ENCODE measurements at regions not wholly inside any gene's neighbourhood (a gene's known extent, or its start where the extent isn't known, plus 50 kb on each side); places are given as distances from the start of the nearest gene placed in this dataset.

GRCh38 chr16:63623551-63624039 lies 1498.3 kb downstream of the CDH11 start:
- no peak overlapping the region for H3K27ac Mint-ChIP-seq
- peaks cover 14% of the 10 kb centered on the region for H3K9me3 Mint-ChIP-seq
- H3K36me3 Mint-ChIP-seq (ENCODE audit: low read depth), result no peaks in the 10 kb centered on the region
- no peak overlapping the region for H3K4me3 Mint-ChIP-seq
- H3K27me3 Mint-ChIP-seq (ENCODE audit: low read depth), result no peaks in the 10 kb centered on the region
- no peaks in the 10 kb centered on the region for H3K4me1 Mint-ChIP-seq (ENCODE audit: low read depth)

- Mint-ChIP-seq H3K36me3 (ENCODE audit: low read depth) (no peaks in the 10 kb centered on the region), H3K27ac (no peak overlapping the region), H3K9me3 (peaks cover 18% of the 10 kb centered on the region), H3K27me3 (ENCODE audit: low read depth) (no peaks in the 10 kb centered on the region), H3K4me1 (ENCODE audit: low read depth) (no peaks in the 10 kb centered on the region), H3K4me3 (no peak overlapping the region)
These were observed 1502.9 kb downstream of the CDH11 start for GRCh38 chr16:63618896-63619485.

- no peak overlapping the region for H3K4me3 Mint-ChIP-seq
- H3K9me3 Mint-ChIP-seq, result peaks cover 22% of the 10 kb centered on the region
- H3K27me3 Mint-ChIP-seq (ENCODE audit: low read depth), result no peaks in the 10 kb centered on the region
- no peaks in the 10 kb centered on the region for H3K36me3 Mint-ChIP-seq (ENCODE audit: low read depth)
- no peaks in the 10 kb centered on the region for H3K4me1 Mint-ChIP-seq (ENCODE audit: low read depth)
- no peak overlapping the region for H3K27ac Mint-ChIP-seq
These were observed 1503.7 kb downstream of the CDH11 start for GRCh38 chr16:63617990-63618763.

- H3K9me3 Mint-ChIP-seq, result peaks cover 23% of the 10 kb centered on the region
- H3K27ac Mint-ChIP-seq, result no peak overlapping the region
These were observed 1504.5 kb downstream of the CDH11 start for GRCh38 chr16:63617047-63617989.

GRCh38 chr16:63614429-63614828 lies 1507.4 kb downstream of the CDH11 start:
- peaks cover 29% of the 10 kb centered on the region for H3K9me3 Mint-ChIP-seq
- H3K4me1 Mint-ChIP-seq (ENCODE audit: low read depth), result no peaks in the 10 kb centered on the region

More at GRCh38 chr16:63617047-63617989, 1504.5 kb downstream of the CDH11 start:
- Mint-ChIP-seq H3K4me1 (ENCODE audit: low read depth) (no peaks in the 10 kb centered on the region), H3K4me3 (no peak overlapping the region), H3K36me3 (ENCODE audit: low read depth) (no peaks in the 10 kb centered on the region), H3K27me3 (ENCODE audit: low read depth) (no peaks in the 10 kb centered on the region)

GRCh38 chr16:63613701-63614100 lies 1508.2 kb downstream of the CDH11 start:
- Mint-ChIP-seq H3K27me3 (ENCODE audit: low read depth) (no peaks in the 10 kb centered on the region), H3K27ac (no peak overlapping the region), H3K36me3 (ENCODE audit: low read depth) (no peaks in the 10 kb centered on the region), H3K4me3 (no peak overlapping the region), H3K9me3 (peaks cover 31% of the 10 kb centered on the region), H3K4me1 (ENCODE audit: low read depth) (no peaks in the 10 kb centered on the region)

More at GRCh38 chr16:63614429-63614828, 1507.4 kb downstream of the CDH11 start:
- H3K4me3 Mint-ChIP-seq, result no peak overlapping the region
- H3K27ac Mint-ChIP-seq, result no peak overlapping the region
- no peaks in the 10 kb centered on the region for H3K36me3 Mint-ChIP-seq (ENCODE audit: low read depth)
- no peaks in the 10 kb centered on the region for H3K27me3 Mint-ChIP-seq (ENCODE audit: low read depth)

- Mint-ChIP-seq H3K27ac (no peak overlapping the region), H3K27me3 (ENCODE audit: low read depth) (no peaks in the 10 kb centered on the region), H3K4me1 (ENCODE audit: low read depth) (no peaks in the 10 kb centered on the region), H3K4me3 (no peak overlapping the region), H3K9me3 (peaks cover 36% of the 10 kb centered on the region), H3K36me3 (ENCODE audit: low read depth) (no peaks in the 10 kb centered on the region)
These were observed 1509.2 kb downstream of the CDH11 start for GRCh38 chr16:63612462-63613227.

- no peaks in the 10 kb centered on the region for H3K27me3 Mint-ChIP-seq (ENCODE audit: low read depth)
- H3K4me3 Mint-ChIP-seq, result no peak overlapping the region
- no peaks in the 10 kb centered on the region for H3K36me3 Mint-ChIP-seq (ENCODE audit: low read depth)
- no peaks in the 10 kb centered on the region for H3K4me1 Mint-ChIP-seq (ENCODE audit: low read depth)
- H3K9me3 Mint-ChIP-seq, result peaks cover 21% of the 10 kb centered on the region
- H3K27ac Mint-ChIP-seq, result no peak overlapping the region
These were observed 1515.1 kb downstream of the CDH11 start for GRCh38 chr16:63606778-63607177.

GRCh38 chr16:63602206-63602927 lies 1519.5 kb downstream of the CDH11 start:
- Mint-ChIP-seq H3K27ac (no peak overlapping the region), H3K4me3 (no peak overlapping the region), H3K27me3 (ENCODE audit: low read depth) (no peaks in the 10 kb centered on the region), H3K4me1 (ENCODE audit: low read depth) (no peaks in the 10 kb centered on the region), H3K9me3 (peaks cover 29% of the 10 kb centered on the region), H3K36me3 (ENCODE audit: low read depth) (no peaks in the 10 kb centered on the region)

GRCh38 chr16:63596716-63597115 lies 1525.1 kb downstream of the CDH11 start:
- Mint-ChIP-seq H3K9me3 (peaks cover 30% of the 10 kb centered on the region), H3K4me3 (no peak overlapping the region), H3K27me3 (ENCODE audit: low read depth) (no peaks in the 10 kb centered on the region), H3K36me3 (ENCODE audit: low read depth) (no peaks in the 10 kb centered on the region), H3K27ac (no peak overlapping the region), H3K4me1 (ENCODE audit: low read depth) (no peaks in the 10 kb centered on the region)

- no peaks in the 10 kb centered on the region for H3K4me1 Mint-ChIP-seq (ENCODE audit: low read depth)
- peaks cover 10% of the 10 kb centered on the region for H3K9me3 Mint-ChIP-seq
- no peak overlapping the region for H3K4me3 Mint-ChIP-seq
- no peaks in the 10 kb centered on the region for H3K36me3 Mint-ChIP-seq (ENCODE audit: low read depth)
- H3K27me3 Mint-ChIP-seq (ENCODE audit: low read depth), result no peaks in the 10 kb centered on the region
- H3K27ac Mint-ChIP-seq, result no peak overlapping the region
These were observed 1529.0 kb downstream of the CDH11 start for GRCh38 chr16:63592852-63593251.

GRCh38 chr16:63581570-63581969 lies 1540.3 kb downstream of the CDH11 start:
- H3K9me3 Mint-ChIP-seq, result peaks cover 18% of the 10 kb centered on the region
- H3K4me3 Mint-ChIP-seq, result no peak overlapping the region
- H3K4me1 Mint-ChIP-seq (ENCODE audit: low read depth), result no peaks in the 10 kb centered on the region
- no peaks in the 10 kb centered on the region for H3K27me3 Mint-ChIP-seq (ENCODE audit: low read depth)
- H3K27ac Mint-ChIP-seq, result no peak overlapping the region
- H3K36me3 Mint-ChIP-seq (ENCODE audit: low read depth), result no peaks in the 10 kb centered on the region

GRCh38 chr16:63578791-63579190 lies 1542.6 kb upstream of the CDH8 start:
- peaks cover 19% of the 10 kb centered on the region for H3K9me3 Mint-ChIP-seq
- H3K27me3 Mint-ChIP-seq (ENCODE audit: low read depth), result no peaks in the 10 kb centered on the region
- no peak overlapping the region for H3K4me3 Mint-ChIP-seq
- no peak overlapping the region for H3K27ac Mint-ChIP-seq
- H3K4me1 Mint-ChIP-seq (ENCODE audit: low read depth), result no peaks in the 10 kb centered on the region
- no peaks in the 10 kb centered on the region for H3K36me3 Mint-ChIP-seq (ENCODE audit: low read depth)
